Lung (tissue), 11 donors: ENCODE measurements at regions not wholly inside any gene's neighbourhood (a gene's known extent, or its start where the extent isn't known, plus 50 kb on each side); places are given as distances from the start of the nearest gene placed in this dataset.

Experiments
- ATAC-seq: fragments of 200-7000 bp; cut with Tn5 transposase; one replicate; pipeline ENCODE4 v1.9.1; 2020; ENCODE audit warnings: moderate number of reproducible peaks; ENCODE audit not compliant: insufficient read depth, low FRiP score
- DNase-seq, 3 donors: peaks; one replicate each; pipeline ENCODE4 v3.0.0-alpha.2; 2013 to 2017
- H3K27ac ChIP-seq, 2 donors: one replicate each; pipeline ENCODE4 v1.5.1; 2013; ENCODE audit warnings: mild to moderate bottlenecking in 2 of 2, moderate library complexity in 2 of 2, control low read depth in 1 of 2, inconsistent platforms in 1 of 2, low read depth in 1 of 2, low read length in 1 of 2
- H3K27me3 ChIP-seq, 3 donors: one replicate each; pipeline ENCODE4 v1.5.1; 2013; ENCODE audit warnings: low read length in 2 of 3; ENCODE audit not compliant: control insufficient read depth in 3 of 3, insufficient read depth in 3 of 3
- H3K36me3 ChIP-seq, 4 donors: one replicate each; pipeline ENCODE4 v1.5.1; 2013; ENCODE audit warnings: low read length in 4 of 4, mild to moderate bottlenecking in 1 of 4, moderate library complexity in 1 of 4; ENCODE audit not compliant: control insufficient read depth in 4 of 4, insufficient read depth in 4 of 4
- H3K4me1 ChIP-seq, 5 donors: one replicate each; pipeline ENCODE4 v1.5.1; 2013; ENCODE audit warnings: low read length in 5 of 5, mild to moderate bottlenecking in 2 of 5, moderate library complexity in 1 of 5; ENCODE audit not compliant: control insufficient read depth in 5 of 5, insufficient read depth in 5 of 5
- H3K4me3 ChIP-seq: one replicate; pipeline ENCODE4 v1.5.1; 2013; ENCODE audit warnings: mild to moderate bottlenecking, control low read depth, moderate library complexity
- H3K9ac ChIP-seq, 2 donors: one replicate each; pipeline ENCODE4 v1.5.1; 2013; ENCODE audit warnings: low read length in 2 of 2, control low read depth in 1 of 2; ENCODE audit not compliant: insufficient read depth in 1 of 2
- H3K9me3 ChIP-seq, 4 donors: one replicate each; pipeline ENCODE4 v1.5.1; 2013; ENCODE audit warnings: low read length in 3 of 4, mild to moderate bottlenecking in 1 of 4, moderate library complexity in 1 of 4; ENCODE audit not compliant: control insufficient read depth in 4 of 4, insufficient read depth in 3 of 4
- CTCF ChIP-seq: IDR thresholded peaks from 2 replicates; pipeline ENCODE4 v1.5.1; 2012; ENCODE audit warnings: mild to moderate bottlenecking; ENCODE audit errors: control extremely low read depth, extremely low read depth
- WGBS, 2 donors: extraction: QIAGEN DNeasy Blood & Tissue Kit; methylation state at CpG; one replicate each; pipeline ENCODE4 v1.1.7; 2013; 5-methylcytosine and 5-hydroxymethylcytosine counted together
- donor health status: control.
- donor health status: control.
- donor health status: Bipolar disorder and iron deficiency.
- donor health status: healthy.
- donor health status: DM: yes; HTN: yes; CAD: no.

DNA sequence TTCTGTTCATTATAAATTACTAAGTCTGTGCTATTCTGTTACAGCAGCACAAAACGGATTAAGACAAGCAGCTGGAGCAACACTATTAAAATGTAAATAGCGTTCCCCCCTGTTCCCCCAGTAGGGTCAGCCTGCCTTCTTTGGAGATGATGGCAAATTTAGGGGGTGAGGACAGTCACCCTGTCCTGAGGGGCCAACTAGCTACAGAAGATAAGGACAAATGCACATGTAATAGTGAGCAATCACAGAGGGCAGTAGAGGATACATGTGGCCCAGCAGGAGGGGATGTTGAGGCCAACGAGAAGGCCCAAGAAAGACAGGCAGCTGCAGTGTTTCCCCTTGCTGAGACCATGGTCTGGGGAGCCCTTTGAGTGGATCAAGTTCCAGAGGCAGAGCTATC lies 266.7 kb upstream of the CDYL start:
- H3K4me1 ChIP-seq: no peaks in the 10 kb centered on the region
- no peaks in the 10 kb centered on the region for H3K36me3 ChIP-seq
- no peak for TF ChIP-seq CTCF
- ATAC-seq (no peak), DNase-seq (no peak)
- 90 to 94% methylated on average over 3 of the region's 3 CpGs for WGBS, 2 donors
- no peak overlapping the region for H3K9ac ChIP-seq
- H3K4me3 ChIP-seq: no peak overlapping the region
- H3K9me3 ChIP-seq: peaks cover 0 to 4% (median 0%) of the 10 kb centered on the region in 4 donors
- H3K27ac ChIP-seq: no peak overlapping the region
- no peaks in the 10 kb centered on the region for H3K27me3 ChIP-seq

DNA sequence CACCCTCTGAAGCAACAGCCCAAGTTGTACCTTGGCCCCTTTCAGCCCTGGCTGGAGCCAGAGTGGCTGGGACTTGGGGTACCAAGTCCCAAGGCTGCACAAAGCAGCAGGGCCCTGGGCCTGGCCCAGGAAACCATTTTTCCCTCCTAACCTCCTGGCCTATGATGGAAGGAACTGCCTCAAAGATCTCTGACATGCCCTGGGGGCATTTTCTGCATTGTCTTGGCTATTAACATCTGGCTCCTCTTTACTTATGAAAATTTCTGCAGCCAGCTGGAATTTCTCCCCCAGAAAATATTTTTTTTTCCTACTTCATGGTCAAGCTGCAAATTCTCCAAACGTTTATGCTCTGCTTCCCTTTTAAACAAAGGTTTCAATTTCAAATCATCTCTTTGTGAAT lies 269.4 kb upstream of the CDYL start:
- 44 to 59% methylated on average over 1 of the region's 1 CpG for WGBS, 2 donors
- Histone ChIP-seq H3K4me3 (no peak overlapping the region), H3K27me3 (no peaks in the 10 kb centered on the region), H3K27ac (no peak overlapping the region), H3K9ac (no peak overlapping the region), H3K9me3 (peaks cover 0 to 4% (median 0%) of the 10 kb centered on the region in 4 donors), H3K4me1 (no peaks in the 10 kb centered on the region), H3K36me3 (no peaks in the 10 kb centered on the region)
- TF ChIP-seq CTCF: no peak
- no peak for ATAC-seq
- no peak for DNase-seq

DNA sequence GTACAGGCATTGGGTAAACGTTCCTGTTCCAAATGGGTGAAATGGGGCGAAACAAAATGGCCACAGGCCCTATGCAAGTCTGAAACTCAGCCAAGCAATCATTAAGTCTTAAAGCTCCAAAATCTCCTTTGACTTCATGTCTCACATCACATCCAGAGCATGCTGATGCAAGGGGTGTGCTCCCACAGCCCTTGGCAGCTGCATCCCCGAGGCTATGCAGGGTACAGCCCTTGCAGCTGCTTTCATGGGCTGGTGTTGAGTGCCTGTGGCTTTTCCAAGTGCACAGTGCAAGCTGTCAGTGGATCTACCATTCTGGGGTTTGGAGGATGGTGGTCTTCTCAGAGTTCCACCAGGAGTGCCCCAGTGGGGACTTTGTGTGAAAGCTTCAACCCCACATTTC lies 270.0 kb upstream of the CDYL start:
- DNase-seq (no peak), ATAC-seq (no peak)
- Histone ChIP-seq H3K4me1 (no peaks in the 10 kb centered on the region), H3K4me3 (no peak overlapping the region), H3K9me3 (peaks cover 0 to 4% (median 0%) of the 10 kb centered on the region in 4 donors), H3K27ac (no peak overlapping the region), H3K36me3 (no peaks in the 10 kb centered on the region), H3K27me3 (no peaks in the 10 kb centered on the region), H3K9ac (no peak overlapping the region)
- no peak for TF ChIP-seq CTCF
- WGBS, 2 donors: 82 to 88% methylated on average over 3 of the region's 3 CpGs

DNA sequence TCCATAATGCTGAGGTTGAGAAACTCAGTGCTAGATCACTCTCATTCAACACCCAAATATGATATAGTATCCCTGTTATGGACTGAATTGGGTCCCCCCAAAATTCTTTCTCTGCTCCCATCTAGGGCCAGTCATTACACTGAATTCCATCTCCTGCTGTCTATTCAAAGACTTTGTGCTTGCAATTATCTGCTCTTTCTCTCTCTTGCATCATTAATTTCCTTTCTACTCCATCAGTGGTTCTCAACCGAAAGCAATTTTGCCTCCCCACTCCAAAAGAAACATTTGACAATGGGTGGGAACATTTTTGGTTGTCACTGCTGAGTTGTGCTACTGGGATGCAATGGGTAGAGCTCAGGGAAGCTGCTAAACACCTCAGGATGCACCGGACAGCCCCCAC lies 271.5 kb upstream of the CDYL start:
- H3K4me1 ChIP-seq: no peaks in the 10 kb centered on the region
- ATAC-seq (no peak), DNase-seq (no peak)
- no peak overlapping the region for H3K4me3 ChIP-seq
- WGBS, 2 donors: 92 to 94% methylated on average over 2 of the region's 2 CpGs
- TF ChIP-seq CTCF: no peak
- no peaks in the 10 kb centered on the region for H3K36me3 ChIP-seq
- H3K27me3 ChIP-seq: no peaks in the 10 kb centered on the region
- no peak overlapping the region for H3K9ac ChIP-seq
- peaks cover 0 to 4% (median 0%) of the 10 kb centered on the region in 4 donors for H3K9me3 ChIP-seq
- H3K27ac ChIP-seq: no peak overlapping the region
